Lower leg skin (tissue), 3 donors: ENCODE measurements at regions not wholly inside any gene's neighbourhood (a gene's known extent, or its start where the extent isn't known, plus 50 kb on each side); places are given as distances from the start of the nearest gene placed in this dataset.

ENCODE experiments used
- CTCF ChIP-seq, 3 donors: fragments of 450-650 bp; IDR thresholded peaks; one replicate each; pipeline ENCODE4 v1.5.1; 2016; ENCODE audit warnings: antibody characterized with exemption in 3 of 3, mild to moderate bottlenecking in 3 of 3, moderate library complexity in 2 of 3
- POLR2A ChIP-seq, 2 donors: fragments of 450-650 bp; IDR thresholded peaks; one replicate each; pipeline ENCODE4 v1.6.1; 2016 to 2017; ENCODE audit warnings: antibody characterized with exemption in 2 of 2, mild to moderate bottlenecking in 1 of 2, moderate library complexity in 1 of 2

DNA sequence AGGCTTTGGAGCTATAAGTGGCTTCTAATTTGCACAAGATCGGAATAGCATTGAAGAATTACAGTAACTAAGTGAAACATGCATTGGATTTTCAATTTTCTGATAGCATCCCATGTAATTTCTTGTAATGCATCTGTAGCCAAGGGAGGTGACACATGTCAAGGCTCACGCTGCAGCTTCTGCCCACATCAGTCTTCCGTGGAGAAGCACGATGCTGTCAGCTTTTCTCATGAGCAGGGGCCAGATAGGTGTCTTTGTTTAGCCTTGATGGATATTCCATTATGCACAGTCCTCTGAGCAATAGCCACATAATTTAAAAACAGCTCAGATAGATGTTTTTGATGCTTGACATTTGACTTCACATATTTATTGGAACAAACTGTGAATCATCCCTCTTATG lies 1046.9 kb upstream of the EEF2KMT start:
- TF ChIP-seq POLR2A (IDR thresholded peaks at IDR 0.05): no peak
- no peak for TF ChIP-seq CTCF (IDR thresholded peaks at IDR 0.05)
